ENCODE measurements at regions not wholly inside any gene's neighbourhood (a gene's known extent, or its start where the extent isn't known, plus 50 kb on each side); places are given as distances from the start of the nearest gene placed in this dataset.

DNA sequence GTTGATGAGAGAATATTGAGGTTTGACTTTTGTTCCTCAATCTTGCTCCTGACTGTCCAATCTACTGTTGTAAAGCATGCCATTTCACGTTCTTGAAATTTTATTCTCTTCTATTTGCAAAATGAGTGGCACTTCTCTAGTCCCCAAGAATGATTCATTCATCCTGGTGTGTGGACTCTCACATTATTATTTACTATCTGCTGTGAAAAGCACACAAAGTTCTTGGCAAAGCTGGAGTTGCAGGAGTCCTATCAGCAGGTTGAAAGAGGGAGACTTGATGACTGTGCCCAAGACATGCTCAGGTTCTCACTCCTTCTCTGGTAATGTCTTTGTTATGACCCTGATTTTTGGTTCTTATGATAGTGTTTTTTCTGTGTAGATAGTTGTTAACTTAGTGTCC, 382.6 kb downstream of the DMRTA1 start:
- no peak for TF ChIP-seq CTCF (IDR thresholded peaks at IDR 0.05)
- TF ChIP-seq EP300 (IDR thresholded peaks at IDR 0.05): no peak
- no peak for TF ChIP-seq POLR2A (IDR thresholded peaks at IDR 0.05; ENCODE audit: low read depth)

Measured in esophagus muscularis mucosa (tissue), 4 donors.